ENCODE measurements at regions not wholly inside any gene's neighbourhood (a gene's known extent, or its start where the extent isn't known, plus 50 kb on each side); places are given as distances from the start of the nearest gene placed in this dataset.
"Not testable (repeated sequence)": the region's sequence is repeated elsewhere in the genome, so short reads cannot be mapped to it uniquely, and the experiment has no call there.

DNA sequence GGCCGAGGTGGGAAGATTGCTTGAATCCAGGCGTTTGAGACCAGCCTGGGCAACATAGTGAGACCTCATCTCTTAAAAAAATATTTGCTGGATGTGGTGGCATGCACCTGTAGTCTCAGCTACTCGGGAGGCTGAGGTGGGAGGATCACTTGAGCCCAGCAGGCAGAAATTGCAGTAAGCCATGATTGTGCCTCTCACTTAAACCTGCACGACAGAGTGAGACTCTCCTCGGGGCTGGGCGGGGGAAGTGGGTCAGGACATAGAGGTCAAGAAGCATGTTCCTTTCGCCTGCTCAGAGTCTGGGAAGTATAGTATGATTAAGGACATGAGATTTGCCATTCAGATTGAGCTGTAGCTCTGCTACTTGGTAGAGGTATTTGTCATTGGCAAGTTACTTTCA lies 52.3 kb downstream of the SEPTIN7 start:
- not testable (repeated sequence) for H3K27me3 Mint-ChIP-seq; DNase-seq (ENCODE audit: low spot score, unreplicated experiment); H3K9me3 Mint-ChIP-seq (ENCODE audit: low read depth); H3K4me3 Mint-ChIP-seq (ENCODE audit: low read depth)
- Mint-ChIP-seq H3K36me3 (ENCODE audit: insufficient read depth) (peaks cover 11% of the 10 kb centered on the region), H3K27ac (peak overlapping the region; percentile 57), H3K4me1 (ENCODE audit: low read depth) (peaks cover 20% of the 10 kb centered on the region)

DNA sequence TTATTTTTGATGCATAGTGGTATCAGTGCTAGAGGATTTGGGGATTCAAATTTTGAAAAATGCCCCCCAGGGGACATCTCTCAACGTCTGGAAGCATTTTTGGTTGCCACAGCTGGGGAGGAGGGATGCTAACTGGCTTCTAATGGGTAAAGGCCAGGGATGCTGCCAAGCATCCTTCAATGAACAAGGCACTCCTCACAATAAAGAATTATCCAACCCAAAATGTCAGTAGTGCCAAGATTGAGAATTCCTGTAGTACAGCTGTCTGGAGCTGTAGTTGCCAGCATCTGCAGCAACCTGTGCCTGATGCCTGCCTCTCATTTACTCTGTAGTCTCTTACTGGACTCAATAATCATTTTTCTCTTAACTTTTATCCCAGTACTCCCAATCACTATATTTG lies 53.5 kb downstream of the SEPTIN7 start:
- TF ChIP-seq, protein P1, sequence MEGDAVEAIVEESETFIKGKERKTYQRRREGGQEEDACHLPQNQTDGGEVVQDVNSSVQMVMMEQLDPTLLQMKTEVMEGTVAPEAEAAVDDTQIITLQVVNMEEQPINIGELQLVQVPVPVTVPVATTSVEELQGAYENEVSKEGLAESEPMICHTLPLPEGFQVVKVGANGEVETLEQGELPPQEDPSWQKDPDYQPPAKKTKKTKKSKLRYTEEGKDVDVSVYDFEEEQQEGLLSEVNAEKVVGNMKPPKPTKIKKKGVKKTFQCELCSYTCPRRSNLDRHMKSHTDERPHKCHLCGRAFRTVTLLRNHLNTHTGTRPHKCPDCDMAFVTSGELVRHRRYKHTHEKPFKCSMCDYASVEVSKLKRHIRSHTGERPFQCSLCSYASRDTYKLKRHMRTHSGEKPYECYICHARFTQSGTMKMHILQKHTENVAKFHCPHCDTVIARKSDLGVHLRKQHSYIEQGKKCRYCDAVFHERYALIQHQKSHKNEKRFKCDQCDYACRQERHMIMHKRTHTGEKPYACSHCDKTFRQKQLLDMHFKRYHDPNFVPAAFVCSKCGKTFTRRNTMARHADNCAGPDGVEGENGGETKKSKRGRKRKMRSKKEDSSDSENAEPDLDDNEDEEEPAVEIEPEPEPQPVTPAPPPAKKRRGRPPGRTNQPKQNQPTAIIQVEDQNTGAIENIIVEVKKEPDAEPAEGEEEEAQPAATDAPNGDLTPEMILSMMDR (IDR thresholded peaks at IDR 0.05; ENCODE audit: unreplicated experiment), result no peak
- DNase-seq (ENCODE audit: low spot score, unreplicated experiment), result no peak
- no peak overlapping the region for H3K4me3 Mint-ChIP-seq (ENCODE audit: low read depth)
- H3K27ac Mint-ChIP-seq, result no peak overlapping the region
- peaks cover 3% of the 10 kb centered on the region for H3K9me3 Mint-ChIP-seq (ENCODE audit: low read depth)
- peaks cover 13% of the 10 kb centered on the region for H3K4me1 Mint-ChIP-seq (ENCODE audit: low read depth)
- H3K36me3 Mint-ChIP-seq (ENCODE audit: insufficient read depth), result peaks cover 14% of the 10 kb centered on the region
- H3K27me3 Mint-ChIP-seq, result no peaks in the 10 kb centered on the region

DNA sequence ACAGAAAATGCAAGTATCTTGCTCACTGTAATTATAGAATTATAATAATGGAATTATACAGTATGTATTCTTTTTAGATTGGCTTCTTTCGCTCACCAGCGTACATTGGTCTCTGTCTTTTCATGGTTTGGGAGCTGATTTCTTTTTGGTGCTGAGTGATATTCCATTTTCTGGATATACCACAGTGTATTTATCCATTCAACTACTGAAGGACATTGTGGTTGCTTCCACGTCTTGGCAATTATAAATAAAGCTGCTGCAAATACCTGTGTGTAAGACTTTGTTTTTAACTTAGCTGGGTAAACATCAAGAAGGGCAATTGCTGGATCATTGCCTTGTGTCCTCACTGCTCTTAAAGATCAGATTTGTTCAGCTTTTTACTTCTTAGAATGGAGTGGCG lies 55.3 kb downstream of the SEPTIN7 start:
- Mint-ChIP-seq H3K36me3 (ENCODE audit: insufficient read depth) (peaks cover 19% of the 10 kb centered on the region), H3K4me1 (ENCODE audit: low read depth) (peaks cover 12% of the 10 kb centered on the region), H3K9me3 (ENCODE audit: low read depth) (peaks cover 3% of the 10 kb centered on the region), H3K4me3 (ENCODE audit: low read depth) (no peak overlapping the region), H3K27ac (no peak overlapping the region), H3K27me3 (no peaks in the 10 kb centered on the region)
- TF ChIP-seq, protein P1 (IDR thresholded peaks at IDR 0.05; ENCODE audit: unreplicated experiment), result no peak
- DNase-seq (ENCODE audit: low spot score, unreplicated experiment), result no peak

DNA sequence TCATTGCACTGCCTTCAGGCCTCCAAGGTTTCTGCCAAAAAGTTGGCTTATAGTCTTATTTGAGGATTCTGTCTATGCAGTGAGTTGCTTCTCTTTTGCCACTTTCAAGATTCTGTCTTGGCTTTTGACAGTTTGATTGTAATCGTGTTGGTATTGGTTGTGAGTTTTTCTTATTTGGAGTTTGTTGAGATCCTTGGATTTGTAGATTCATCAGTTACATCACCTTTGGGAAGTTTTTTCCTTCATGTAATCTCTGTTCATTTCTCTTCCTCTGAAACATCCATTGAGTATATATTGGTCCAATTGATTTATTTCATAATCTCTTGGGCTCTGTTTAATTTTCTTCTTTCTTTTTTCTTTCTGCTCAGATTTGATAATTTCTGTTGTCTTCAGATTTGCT lies 59.8 kb downstream of the SEPTIN7 start:
- Mint-ChIP-seq H3K27ac (no peak overlapping the region), H3K4me1 (ENCODE audit: low read depth) (peaks cover 8% of the 10 kb centered on the region)
- TF ChIP-seq, protein P1 (IDR thresholded peaks at IDR 0.05; ENCODE audit: unreplicated experiment), result no peak

DNA sequence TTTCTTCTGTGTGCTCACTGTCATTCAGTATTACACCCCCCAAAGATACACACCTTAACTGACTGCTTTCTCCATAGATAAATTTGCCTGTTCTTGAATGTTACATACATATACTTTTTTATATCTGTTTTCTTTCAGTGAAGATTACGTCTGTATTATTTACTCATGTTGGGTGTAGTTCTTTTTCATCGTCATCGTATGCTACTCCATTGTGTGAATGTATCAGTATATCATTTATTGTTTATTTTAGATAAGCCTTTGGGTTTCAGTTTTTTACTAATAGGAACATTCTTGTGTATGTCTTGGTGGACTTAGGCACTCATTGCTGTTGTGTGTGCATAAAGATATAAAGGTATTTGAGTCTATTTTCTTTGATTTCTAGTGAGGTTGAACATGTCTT lies 64.4 kb downstream of the SEPTIN7 start:
- Mint-ChIP-seq H3K27me3 (no peaks in the 10 kb centered on the region), H3K27ac (peak overlapping the region; percentile 27), H3K4me1 (ENCODE audit: low read depth) (peaks cover 17% of the 10 kb centered on the region), H3K9me3 (ENCODE audit: low read depth) (no peaks in the 10 kb centered on the region), H3K4me3 (ENCODE audit: low read depth) (no peak overlapping the region), H3K36me3 (ENCODE audit: insufficient read depth) (peaks cover 7% of the 10 kb centered on the region)
- no peak for DNase-seq (ENCODE audit: low spot score, unreplicated experiment)
- TF ChIP-seq, protein P1 (IDR thresholded peaks at IDR 0.05; ENCODE audit: unreplicated experiment), result no peak

More for the DNA sequence above, 59.8 kb downstream of the SEPTIN7 start:
- Mint-ChIP-seq H3K4me3 (ENCODE audit: low read depth) (no peak overlapping the region), H3K36me3 (ENCODE audit: insufficient read depth) (peaks cover 16% of the 10 kb centered on the region), H3K27me3 (no peaks in the 10 kb centered on the region), H3K9me3 (ENCODE audit: low read depth) (peaks cover 3% of the 10 kb centered on the region)
- no peak for DNase-seq (ENCODE audit: low spot score, unreplicated experiment)

DNA sequence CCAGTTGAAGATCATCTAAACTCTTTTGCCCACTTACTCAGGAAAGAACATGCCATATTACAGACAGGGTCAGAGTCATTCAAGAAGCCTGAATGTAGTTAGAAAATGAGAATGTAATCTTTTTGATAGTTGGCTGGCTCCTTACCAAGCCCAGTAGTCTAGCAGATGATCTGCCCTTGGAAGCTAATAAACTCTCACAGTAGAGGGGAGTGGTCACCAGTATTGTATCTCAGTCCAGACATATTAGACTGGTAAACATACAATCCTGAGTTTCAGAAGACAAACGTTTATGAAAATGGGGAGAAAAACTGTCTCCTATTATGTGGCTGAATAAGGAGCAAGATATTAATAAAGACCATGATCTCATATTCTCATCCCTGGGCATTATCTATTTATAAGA lies 65.3 kb downstream of the SEPTIN7 start:
- Mint-ChIP-seq H3K27ac (no peak overlapping the region), H3K36me3 (ENCODE audit: insufficient read depth) (peaks cover 7% of the 10 kb centered on the region), H3K9me3 (ENCODE audit: low read depth) (no peaks in the 10 kb centered on the region), H3K27me3 (no peaks in the 10 kb centered on the region), H3K4me1 (ENCODE audit: low read depth) (peaks cover 17% of the 10 kb centered on the region), H3K4me3 (ENCODE audit: low read depth) (no peak overlapping the region)
- no peak for DNase-seq (ENCODE audit: low spot score, unreplicated experiment)
- TF ChIP-seq, protein P1 (IDR thresholded peaks at IDR 0.05; ENCODE audit: unreplicated experiment), result no peak

DNA sequence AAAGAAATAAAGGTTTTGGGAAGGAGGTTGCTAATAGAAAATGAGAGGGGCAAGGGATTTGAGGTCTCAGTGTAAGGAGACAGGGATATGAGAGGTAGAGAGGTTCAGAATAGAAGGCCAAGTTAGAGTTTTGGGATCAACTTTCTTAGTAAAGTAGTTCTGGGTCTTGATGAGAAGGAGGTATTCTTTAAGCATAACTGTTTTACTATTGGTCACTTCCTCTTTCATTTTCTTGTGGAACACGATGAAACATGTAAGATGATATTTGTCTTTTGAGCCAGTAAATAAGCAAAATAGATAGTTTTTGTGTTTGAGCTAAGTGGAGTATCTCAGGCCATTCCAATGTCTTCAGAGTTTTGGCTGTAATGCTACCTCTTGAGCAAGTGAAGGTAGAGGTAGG lies 68.3 kb downstream of the SEPTIN7 start:
- H3K36me3 Mint-ChIP-seq (ENCODE audit: insufficient read depth); H3K27me3 Mint-ChIP-seq; DNase-seq (ENCODE audit: low spot score, unreplicated experiment); H3K27ac Mint-ChIP-seq; H3K4me3 Mint-ChIP-seq (ENCODE audit: low read depth); H3K9me3 Mint-ChIP-seq (ENCODE audit: low read depth): not testable (repeated sequence)
- H3K4me1 Mint-ChIP-seq (ENCODE audit: low read depth), result peaks cover 17% of the 10 kb centered on the region

Data from progenitor cell of endocrine pancreas (in vitro differentiated cells).